ENCODE measurements at regions not wholly inside any gene's neighbourhood (a gene's known extent, or its start where the extent isn't known, plus 50 kb on each side); places are given as distances from the start of the nearest gene placed in this dataset.

- H3K9me3 ChIP-seq (ENCODE audit: insufficient read depth, low read depth, low read length), result peaks cover 95% of the 10 kb centered on the region
- H3K4me3 ChIP-seq (ENCODE audit: low read length), result no peak overlapping the region
- H3K4me1 ChIP-seq (ENCODE audit: insufficient read depth, low read length), result no peaks in the 10 kb centered on the region
- no peaks in the 10 kb centered on the region for H3K36me3 ChIP-seq (ENCODE audit: insufficient read depth, low read depth, low read length)
- no peak overlapping the region for H3K27ac ChIP-seq (ENCODE audit: low read length)
- no peak overlapping the region for H3K9ac ChIP-seq (ENCODE audit: low read depth, low read length)
- no peaks in the 10 kb centered on the region for H3K27me3 ChIP-seq (ENCODE audit: insufficient read depth, low read length)
Observed at GRCh38 chr14:106872611-106873446, 1346.4 kb downstream of the TMEM121 start.

GRCh38 chr14:106874350-106874749 lies 1348.0 kb downstream of the TMEM121 start:
- Histone ChIP-seq H3K4me1 (ENCODE audit: insufficient read depth, low read length) (no peaks in the 10 kb centered on the region), H3K36me3 (ENCODE audit: insufficient read depth, low read depth, low read length) (no peaks in the 10 kb centered on the region), H3K27me3 (ENCODE audit: insufficient read depth, low read length) (no peaks in the 10 kb centered on the region), H3K9ac (ENCODE audit: low read depth, low read length) (no peak overlapping the region), H3K4me3 (ENCODE audit: low read length) (no peak overlapping the region), H3K9me3 (ENCODE audit: insufficient read depth, low read depth, low read length) (peaks cover 91% of the 10 kb centered on the region), H3K27ac (ENCODE audit: low read length) (no peak overlapping the region)

GRCh38 chr14:106875503-106875902 lies 1349.1 kb downstream of the TMEM121 start:
- no peak overlapping the region for H3K9ac ChIP-seq (ENCODE audit: low read depth, low read length)
- H3K4me3 ChIP-seq (ENCODE audit: low read length), result no peak overlapping the region
- no peaks in the 10 kb centered on the region for H3K4me1 ChIP-seq (ENCODE audit: insufficient read depth, low read length)
- peaks cover 92% of the 10 kb centered on the region for H3K9me3 ChIP-seq (ENCODE audit: insufficient read depth, low read depth, low read length)
- no peak overlapping the region for H3K27ac ChIP-seq (ENCODE audit: low read length)
- H3K36me3 ChIP-seq (ENCODE audit: insufficient read depth, low read depth, low read length), result no peaks in the 10 kb centered on the region
- H3K27me3 ChIP-seq (ENCODE audit: insufficient read depth, low read length), result no peaks in the 10 kb centered on the region

- H3K27ac ChIP-seq (ENCODE audit: low read length), result no peak overlapping the region
- no peak overlapping the region for H3K9ac ChIP-seq (ENCODE audit: low read depth, low read length)
- no peaks in the 10 kb centered on the region for H3K27me3 ChIP-seq (ENCODE audit: insufficient read depth, low read length)
- peaks cover 90% of the 10 kb centered on the region for H3K9me3 ChIP-seq (ENCODE audit: insufficient read depth, low read depth, low read length)
- no peaks in the 10 kb centered on the region for H3K36me3 ChIP-seq (ENCODE audit: insufficient read depth, low read depth, low read length)
- no peak overlapping the region for H3K4me3 ChIP-seq (ENCODE audit: low read length)
- H3K4me1 ChIP-seq (ENCODE audit: insufficient read depth, low read length), result no peaks in the 10 kb centered on the region
Observed at GRCh38 chr14:106876711-106877110, 1350.3 kb downstream of the TMEM121 start.

GRCh38 chr14:106877517-106877916 lies 1351.1 kb downstream of the TMEM121 start:
- Histone ChIP-seq H3K4me3 (ENCODE audit: low read length) (no peak overlapping the region), H3K36me3 (ENCODE audit: insufficient read depth, low read depth, low read length) (no peaks in the 10 kb centered on the region), H3K4me1 (ENCODE audit: insufficient read depth, low read length) (no peaks in the 10 kb centered on the region), H3K9me3 (ENCODE audit: insufficient read depth, low read depth, low read length) (peaks cover 93% of the 10 kb centered on the region), H3K9ac (ENCODE audit: low read depth, low read length) (no peak overlapping the region), H3K27ac (ENCODE audit: low read length) (no peak overlapping the region), H3K27me3 (ENCODE audit: insufficient read depth, low read length) (no peaks in the 10 kb centered on the region)

- Histone ChIP-seq H3K4me1 (ENCODE audit: insufficient read depth, low read length) (no peaks in the 10 kb centered on the region), H3K27ac (ENCODE audit: low read length) (no peak overlapping the region), H3K9me3 (ENCODE audit: insufficient read depth, low read depth, low read length) (peaks cover 80% of the 10 kb centered on the region), H3K27me3 (ENCODE audit: insufficient read depth, low read length) (no peaks in the 10 kb centered on the region), H3K36me3 (ENCODE audit: insufficient read depth, low read depth, low read length) (no peaks in the 10 kb centered on the region), H3K4me3 (ENCODE audit: low read length) (no peak overlapping the region), H3K9ac (ENCODE audit: low read depth, low read length) (no peak overlapping the region)
Observed at GRCh38 chr14:106879241-106879640, 1352.9 kb downstream of the TMEM121 start.

- Histone ChIP-seq H3K27ac (ENCODE audit: low read length) (no peak overlapping the region), H3K4me1 (ENCODE audit: insufficient read depth, low read length) (no peaks in the 10 kb centered on the region), H3K9me3 (ENCODE audit: insufficient read depth, low read depth, low read length) (peaks cover 40% of the 10 kb centered on the region), H3K9ac (ENCODE audit: low read depth, low read length) (no peak overlapping the region), H3K36me3 (ENCODE audit: insufficient read depth, low read depth, low read length) (no peaks in the 10 kb centered on the region), H3K4me3 (ENCODE audit: low read length) (no peak overlapping the region), H3K27me3 (ENCODE audit: insufficient read depth, low read length) (no peaks in the 10 kb centered on the region)
Observed at GRCh38 chr14:106883218-106883692, 1356.9 kb downstream of the TMEM121 start.
